MM.1S (cell line): ENCODE measurements at regions not wholly inside any gene's neighbourhood (a gene's known extent, or its start where the extent isn't known, plus 50 kb on each side); places are given as distances from the start of the nearest gene placed in this dataset.

Experiments used
- DNase-seq: peaks from one replicate; pipeline ENCODE4 v3.0.0-alpha.2; 2015
- H2AFZ ChIP-seq: fragments of 300-600 bp; sonication (generic); 2 replicates; pipeline ENCODE4 v1.6.0; 2016; ENCODE audit warnings: antibody characterized with exemption, low read length
- H3F3A ChIP-seq: fragments of 300-600 bp; sonication (generic); 2 replicates; pipeline ENCODE4 v1.6.1; 2016; ENCODE audit warnings: mild to moderate bottlenecking, antibody characterized with exemption, low read length, moderate library complexity, mixed read lengths; ENCODE audit not compliant: insufficient read depth
- H3K27ac ChIP-seq: fragments of 300-600 bp; sonication (generic); 2 replicates; pipeline ENCODE4 v1.5.1; 2016; ENCODE audit warnings: mild to moderate bottlenecking, low read length
- H3K27me3 ChIP-seq: fragments of 300-600 bp; sonication (generic); replicated peaks from 2 replicates; pipeline ENCODE4 v1.6.0; 2016; ENCODE audit warnings: low read length; ENCODE audit not compliant: insufficient read depth
- H3K36me3 ChIP-seq: fragments of 300-600 bp; sonication (generic); replicated peaks from 2 replicates; pipeline ENCODE4 v1.6.1; 2016; ENCODE audit warnings: mild to moderate bottlenecking, low read length, mixed read lengths; ENCODE audit not compliant: insufficient read depth
- H3K4me1 ChIP-seq: fragments of 300-600 bp; sonication (generic); 2 replicates; pipeline ENCODE4 v1.6.1; 2016; ENCODE audit warnings: low read length, mixed read lengths
- H3K4me2 ChIP-seq: fragments of 300-600 bp; sonication (generic); 2 replicates; pipeline ENCODE4 v1.6.0; 2016; ENCODE audit warnings: low read depth, low read length
- H3K4me3 ChIP-seq: fragments of 300-600 bp; sonication (generic); 2 replicates; pipeline ENCODE4 v1.5.1; 2016; ENCODE audit warnings: low read length, mixed read lengths
- H3K79me2 ChIP-seq: fragments of 300-600 bp; sonication (generic); 2 replicates; pipeline ENCODE4 v1.6.1; 2016; ENCODE audit warnings: mixed run types, low read length, mixed read lengths
- H3K9ac ChIP-seq: fragments of 300-600 bp; sonication (generic); 2 replicates; pipeline ENCODE4 v1.6.1; 2016; ENCODE audit warnings: low read length, mixed read lengths
- H3K9me2 ChIP-seq: fragments of 300-600 bp; sonication (generic); replicated peaks from 2 replicates; pipeline ENCODE4 v1.6.1; 2016; ENCODE audit warnings: mild to moderate bottlenecking, low read length, mixed read lengths; ENCODE audit not compliant: insufficient read depth
- H3K9me3 ChIP-seq: fragments of 300-600 bp; sonication (generic); replicated peaks from 2 replicates; pipeline ENCODE4 v1.6.1; 2016; ENCODE audit warnings: mild to moderate bottlenecking, low read length, mixed read lengths; ENCODE audit not compliant: insufficient read depth
- H4K20me1 ChIP-seq: fragments of 300-600 bp; sonication (generic); 2 replicates; pipeline ENCODE4 v1.6.1; 2016; ENCODE audit warnings: mild to moderate bottlenecking, low read length, moderate library complexity, mixed read lengths; ENCODE audit not compliant: insufficient read depth
- EZH2 ChIP-seq: fragments of 300-600 bp; sonication (generic); optimal IDR thresholded peaks from 2 replicates; pipeline ENCODE3; 2017; ENCODE audit warnings: low read depth, mild to moderate bottlenecking, antibody characterized with exemption, low read length, mixed read lengths
- EZH2phosphoT487 ChIP-seq: fragments of 300-600 bp; sonication (generic); IDR thresholded peaks from 2 replicates; pipeline ENCODE4 v1.6.1; 2018; ENCODE audit warnings: antibody characterized with exemption, low read length
- TF ChIP-seq, protein P1 (sequence below): fragments of 300-600 bp; sonication (generic); IDR thresholded peaks from 2 replicates; pipeline ENCODE4 v1.5.1; 2016; ENCODE audit warnings: antibody characterized with exemption, low read length, mixed read lengths

DNA sequence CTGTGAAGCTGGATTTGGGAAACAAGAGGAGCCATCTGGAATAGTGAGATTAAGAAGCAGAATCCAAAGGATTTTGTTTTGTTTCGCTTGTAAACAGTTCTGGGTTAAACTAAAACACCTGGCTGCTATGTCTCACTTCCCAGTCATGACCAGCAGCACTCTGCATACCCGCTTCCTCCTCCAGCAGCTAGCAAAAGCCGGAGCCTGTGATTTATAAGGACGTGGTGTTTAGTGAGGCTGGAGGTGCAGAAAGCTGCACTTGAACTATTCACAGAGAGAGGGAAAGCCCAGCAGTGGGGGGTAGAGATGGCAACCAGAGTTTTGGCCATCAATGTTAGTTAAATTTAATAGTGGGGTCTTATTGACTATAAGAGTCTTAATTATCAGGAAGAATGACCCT, 240.2 kb downstream of the AJAP1 start:
- Histone ChIP-seq H3K4me3 (no peak overlapping the region), H3K27me3 (peaks cover 48% of the 10 kb centered on the region), H3K9ac (no peak overlapping the region), H3K27ac (no peak overlapping the region), H3K4me2 (no peak overlapping the region), H4K20me1 (no peaks in the 10 kb centered on the region), H3K9me3 (no peaks in the 10 kb centered on the region), H3K79me2 (no peaks in the 10 kb centered on the region), H3K9me2 (no peaks in the 10 kb centered on the region), H2AFZ (no peak overlapping the region), H3F3A (no peaks in the 10 kb centered on the region), H3K4me1 (no peaks in the 10 kb centered on the region), H3K36me3 (no peaks in the 10 kb centered on the region)
- DNase-seq, result no peak
- no peak for TF ChIP-seq EZH2
- TF ChIP-seq, protein P1, sequence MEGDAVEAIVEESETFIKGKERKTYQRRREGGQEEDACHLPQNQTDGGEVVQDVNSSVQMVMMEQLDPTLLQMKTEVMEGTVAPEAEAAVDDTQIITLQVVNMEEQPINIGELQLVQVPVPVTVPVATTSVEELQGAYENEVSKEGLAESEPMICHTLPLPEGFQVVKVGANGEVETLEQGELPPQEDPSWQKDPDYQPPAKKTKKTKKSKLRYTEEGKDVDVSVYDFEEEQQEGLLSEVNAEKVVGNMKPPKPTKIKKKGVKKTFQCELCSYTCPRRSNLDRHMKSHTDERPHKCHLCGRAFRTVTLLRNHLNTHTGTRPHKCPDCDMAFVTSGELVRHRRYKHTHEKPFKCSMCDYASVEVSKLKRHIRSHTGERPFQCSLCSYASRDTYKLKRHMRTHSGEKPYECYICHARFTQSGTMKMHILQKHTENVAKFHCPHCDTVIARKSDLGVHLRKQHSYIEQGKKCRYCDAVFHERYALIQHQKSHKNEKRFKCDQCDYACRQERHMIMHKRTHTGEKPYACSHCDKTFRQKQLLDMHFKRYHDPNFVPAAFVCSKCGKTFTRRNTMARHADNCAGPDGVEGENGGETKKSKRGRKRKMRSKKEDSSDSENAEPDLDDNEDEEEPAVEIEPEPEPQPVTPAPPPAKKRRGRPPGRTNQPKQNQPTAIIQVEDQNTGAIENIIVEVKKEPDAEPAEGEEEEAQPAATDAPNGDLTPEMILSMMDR, result no peak
- TF ChIP-seq EZH2phosphoT487, result no peak

DNA sequence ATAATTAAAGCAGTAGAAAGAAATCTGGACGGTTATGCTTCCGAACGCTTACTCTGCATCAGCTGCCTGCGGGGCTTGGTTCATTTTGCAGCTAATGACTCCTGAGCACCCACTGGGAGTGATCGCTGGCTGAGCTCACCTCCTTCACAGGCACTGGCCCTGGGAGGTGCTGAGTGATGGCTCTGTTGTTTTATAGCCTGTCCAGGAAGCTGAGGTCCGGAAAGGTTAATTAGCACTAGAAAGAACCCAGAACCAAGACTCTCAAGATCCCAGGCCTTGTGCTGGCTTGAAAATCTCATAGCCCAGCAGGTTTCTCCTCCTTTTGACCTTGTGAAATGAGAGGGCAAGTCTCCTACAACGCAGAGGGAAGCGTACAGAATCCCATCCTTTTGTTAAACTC, 226.2 kb downstream of the AJAP1 start:
- no peak for TF ChIP-seq EZH2
- TF ChIP-seq, protein P1, result no peak
- TF ChIP-seq EZH2phosphoT487, result no peak
- peaks cover 66% of the 10 kb centered on the region for H3K27me3 ChIP-seq
- H3K4me2 ChIP-seq, result no peak overlapping the region
- H3K36me3 ChIP-seq, result no peaks in the 10 kb centered on the region
- H3K9me3 ChIP-seq, result no peaks in the 10 kb centered on the region
- H3K4me1 ChIP-seq, result no peaks in the 10 kb centered on the region
- H2AFZ ChIP-seq, result no peak overlapping the region
- no peak overlapping the region for H3K27ac ChIP-seq
- no peaks in the 10 kb centered on the region for H3K9me2 ChIP-seq
- no peak overlapping the region for H3K4me3 ChIP-seq
- H3K9ac ChIP-seq, result no peak overlapping the region
- H3F3A ChIP-seq, result no peaks in the 10 kb centered on the region
- no peaks in the 10 kb centered on the region for H3K79me2 ChIP-seq
- H4K20me1 ChIP-seq, result no peaks in the 10 kb centered on the region
- DNase-seq, result no peak

DNA sequence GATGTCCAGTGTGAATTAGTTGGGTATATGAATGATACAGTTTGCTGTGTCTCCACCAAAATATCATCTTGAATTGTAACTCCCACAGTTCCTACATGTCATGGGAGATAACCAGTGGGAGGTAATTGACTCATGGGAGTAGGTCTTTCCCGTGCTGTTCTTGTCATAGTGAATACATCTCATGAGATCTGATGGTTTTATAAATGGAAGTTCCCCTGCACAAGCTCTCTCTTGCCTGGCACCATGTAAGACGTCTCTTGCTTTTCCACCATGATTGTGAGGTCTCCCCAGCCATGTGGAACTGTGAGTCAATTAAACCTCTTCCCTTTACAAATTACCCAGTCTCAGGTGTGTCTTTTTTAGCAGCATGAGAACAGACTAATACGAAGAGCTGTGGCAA, 223.0 kb downstream of the AJAP1 start:
- H3K9me2 ChIP-seq, result no peaks in the 10 kb centered on the region
- H2AFZ ChIP-seq, result no peak overlapping the region
- H3K36me3 ChIP-seq, result no peaks in the 10 kb centered on the region
- no peak for DNase-seq
- peaks cover 57% of the 10 kb centered on the region for H3K27me3 ChIP-seq
- no peaks in the 10 kb centered on the region for H3K79me2 ChIP-seq
- no peaks in the 10 kb centered on the region for H3K9me3 ChIP-seq
- no peak overlapping the region for H3K27ac ChIP-seq
- H3K4me3 ChIP-seq, result no peak overlapping the region
- no peaks in the 10 kb centered on the region for H4K20me1 ChIP-seq
- no peaks in the 10 kb centered on the region for H3F3A ChIP-seq
- H3K4me2 ChIP-seq, result no peak overlapping the region
- no peaks in the 10 kb centered on the region for H3K4me1 ChIP-seq
- no peak overlapping the region for H3K9ac ChIP-seq
- no peak for TF ChIP-seq EZH2
- TF ChIP-seq, protein P1, result no peak
- TF ChIP-seq EZH2phosphoT487, result no peak

DNA sequence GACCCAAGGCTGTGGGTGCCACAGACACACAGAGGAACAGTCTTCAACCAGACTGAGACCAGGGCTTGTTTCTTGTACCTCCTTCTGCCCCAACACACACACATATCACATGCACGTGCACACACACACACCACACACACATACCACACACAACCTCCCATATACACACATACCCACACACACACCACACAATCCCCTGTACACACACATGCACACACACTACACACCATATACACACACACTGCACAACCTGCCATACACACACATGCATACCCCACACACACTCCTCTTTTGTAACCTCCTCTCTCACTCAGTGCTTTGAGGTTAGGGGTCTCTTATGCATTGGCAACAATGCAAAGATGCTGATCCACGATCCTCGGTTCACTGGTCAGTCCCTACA, 217.0 kb downstream of the AJAP1 start:
- H3K27ac ChIP-seq, result no peak overlapping the region
- H3K9me2 ChIP-seq, result no peaks in the 10 kb centered on the region
- no peaks in the 10 kb centered on the region for H3F3A ChIP-seq
- H3K27me3 ChIP-seq, result peaks cover 53% of the 10 kb centered on the region
- no peaks in the 10 kb centered on the region for H3K36me3 ChIP-seq
- H3K9me3 ChIP-seq, result no peaks in the 10 kb centered on the region
- H3K9ac ChIP-seq, result no peak overlapping the region
- TF ChIP-seq, protein P1, result no peak
- no peak for TF ChIP-seq EZH2phosphoT487
- no peak for TF ChIP-seq EZH2
- H3K4me2 ChIP-seq, result no peak overlapping the region
- H3K79me2 ChIP-seq, result no peaks in the 10 kb centered on the region
- no peaks in the 10 kb centered on the region for H3K4me1 ChIP-seq
- no peaks in the 10 kb centered on the region for H4K20me1 ChIP-seq
- DNase-seq, result no peak
- no peak overlapping the region for H3K4me3 ChIP-seq
- no peak overlapping the region for H2AFZ ChIP-seq
